Large intestine (tissue), 3 donors: ENCODE measurements at regions not wholly inside any gene's neighbourhood (a gene's known extent, or its start where the extent isn't known, plus 50 kb on each side); places are given as distances from the start of the nearest gene placed in this dataset.

Source experiments
- DNase-seq, 2 donors: peaks; one replicate each; pipeline versions ENCODE4 v3.0.0 to v3.0.0-alpha.2; 2013
- H3K27ac ChIP-seq: one replicate; pipeline ENCODE4 v1.5.1; 2013; ENCODE audit warnings: low read length
- H3K27me3 ChIP-seq: 2 replicates; pipeline ENCODE4 v1.6.1; 2013; ENCODE audit warnings: low read length; ENCODE audit not compliant: control insufficient read depth, insufficient read depth
- H3K36me3 ChIP-seq: 2 replicates; pipeline ENCODE4 v1.6.1; 2013; ENCODE audit warnings: low read length; ENCODE audit not compliant: control insufficient read depth, insufficient read depth
- H3K4me1 ChIP-seq: one replicate; pipeline ENCODE4 v1.6.1; 2013; ENCODE audit warnings: low read length; ENCODE audit not compliant: control insufficient read depth, insufficient read depth
- H3K4me3 ChIP-seq: one replicate; pipeline ENCODE4 v1.5.1; 2013; ENCODE audit warnings: low read length
- H3K9me3 ChIP-seq: one replicate; pipeline ENCODE4 v1.6.1; 2013; ENCODE audit warnings: mild to moderate bottlenecking, low read depth, low read length, moderate library complexity; ENCODE audit not compliant: control insufficient read depth
- WGBS: methylation state at CpG from one replicate; pipeline ENCODE4 v1.1.5; 2013; ENCODE audit warnings: low lambda C conversion rate; ENCODE audit not compliant: insufficient coverage; 5-methylcytosine and 5-hydroxymethylcytosine counted together

DNA sequence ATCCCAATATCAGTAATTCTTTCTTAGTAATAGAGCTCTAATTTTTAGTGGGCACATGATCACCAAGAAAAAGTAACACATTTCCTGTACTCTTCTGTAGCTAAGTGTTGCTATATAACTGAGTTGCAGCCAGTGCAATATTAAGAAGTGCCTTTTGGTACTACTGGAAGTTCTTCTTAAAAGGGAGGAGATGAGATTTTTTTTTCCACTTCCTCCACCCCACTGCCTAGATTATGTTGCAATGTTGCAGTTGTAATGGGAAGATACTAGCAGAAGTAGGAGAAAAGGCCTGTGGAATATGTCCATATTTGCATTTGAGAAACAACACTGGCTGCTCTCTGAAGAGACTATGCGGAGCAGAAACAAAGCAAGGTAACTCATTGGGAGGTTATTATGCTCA, 280.6 kb upstream of the ANO5 start:
- Histone ChIP-seq H3K9me3 (no peaks in the 10 kb centered on the region), H3K27me3 (no peaks in the 10 kb centered on the region), H3K4me3 (no peak overlapping the region), H3K27ac (no peak overlapping the region), H3K4me1 (no peaks in the 10 kb centered on the region), H3K36me3 (no peaks in the 10 kb centered on the region)
- WGBS = 100% methylated on average over 1 of the region's 1 CpG
- DNase-seq = no peak

DNA sequence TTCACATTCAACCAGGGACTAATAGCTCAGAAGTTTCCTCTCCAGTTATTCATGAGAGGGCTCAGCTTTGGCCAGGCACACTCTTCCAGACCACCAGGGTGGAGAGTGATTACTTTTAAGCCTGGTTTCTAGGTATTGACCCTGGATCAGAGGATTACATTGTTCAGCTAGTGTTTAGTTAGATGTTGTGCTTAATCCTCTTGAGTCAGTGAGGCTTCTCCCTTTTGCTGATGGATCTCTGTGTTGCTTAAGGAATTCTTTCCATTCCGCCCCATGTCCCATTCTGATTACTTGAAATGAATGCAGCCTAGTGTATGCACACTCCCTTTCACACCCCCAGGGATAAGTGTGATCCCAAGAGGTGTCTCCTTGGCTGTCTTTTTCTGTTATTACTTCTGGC, 271.7 kb upstream of the ANO5 start:
- WGBS = no CpG with 5 or more reads among the region's 1 CpG

GRCh38 chr11:21924262-21924661, 268.6 kb upstream of the ANO5 start:
- no peak overlapping the region for H3K27ac ChIP-seq
- H3K4me3 ChIP-seq = no peak overlapping the region
- H3K36me3 ChIP-seq = no peaks in the 10 kb centered on the region
- no peaks in the 10 kb centered on the region for H3K4me1 ChIP-seq
- WGBS = no CpG with 5 or more reads among the region's 1 CpG
- H3K27me3 ChIP-seq = no peaks in the 10 kb centered on the region
- DNase-seq = no peak
- H3K9me3 ChIP-seq = no peaks in the 10 kb centered on the region

More for the DNA sequence above, 271.7 kb upstream of the ANO5 start:
- Histone ChIP-seq H3K4me3 (no peak overlapping the region), H3K27ac (no peak overlapping the region), H3K4me1 (no peaks in the 10 kb centered on the region), H3K36me3 (no peaks in the 10 kb centered on the region), H3K9me3 (no peaks in the 10 kb centered on the region), H3K27me3 (no peaks in the 10 kb centered on the region)
- DNase-seq = no peak

GRCh38 chr11:21927628-21928027, 265.3 kb upstream of the ANO5 start:
- no peak overlapping the region for H3K27ac ChIP-seq
- H3K4me1 ChIP-seq = no peaks in the 10 kb centered on the region
- H3K36me3 ChIP-seq = no peaks in the 10 kb centered on the region
- no CpG with 5 or more reads among the region's 3 CpGs for WGBS
- H3K27me3 ChIP-seq = no peaks in the 10 kb centered on the region
- H3K9me3 ChIP-seq = no peaks in the 10 kb centered on the region
- no peak overlapping the region for H3K4me3 ChIP-seq
- no peak for DNase-seq

DNA sequence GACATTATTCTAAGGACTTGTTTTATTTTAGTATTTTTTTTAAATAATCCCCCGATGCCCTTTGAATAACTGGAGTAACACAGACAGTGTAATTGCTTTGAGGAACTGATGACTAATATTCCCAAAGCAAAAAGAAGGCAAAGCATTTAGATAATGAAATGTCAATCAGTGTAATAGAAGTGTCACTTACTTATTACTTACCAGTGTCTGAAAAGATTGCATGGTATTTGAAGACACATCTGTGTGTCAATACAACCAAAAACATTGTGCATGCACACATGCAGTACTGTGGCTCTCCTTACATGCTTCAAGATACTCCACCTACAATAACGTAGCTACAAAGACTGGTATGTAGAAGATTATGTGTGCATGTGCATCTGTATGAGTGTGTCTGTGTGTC, 264.0 kb upstream of the ANO5 start:
- no peaks in the 10 kb centered on the region for H3K4me1 ChIP-seq
- no CpG with 5 or more reads among the region's 2 CpGs for WGBS
- H3K27me3 ChIP-seq = no peaks in the 10 kb centered on the region
- H3K27ac ChIP-seq = no peak overlapping the region
- H3K9me3 ChIP-seq = no peaks in the 10 kb centered on the region
- no peak for DNase-seq
- H3K4me3 ChIP-seq = no peak overlapping the region
- H3K36me3 ChIP-seq = no peaks in the 10 kb centered on the region

GRCh38 chr11:21930408-21930807, 262.5 kb upstream of the ANO5 start:
- H3K27me3 ChIP-seq = no peaks in the 10 kb centered on the region
- H3K4me1 ChIP-seq = no peaks in the 10 kb centered on the region
- H3K36me3 ChIP-seq = no peaks in the 10 kb centered on the region
- no peak for DNase-seq
- H3K4me3 ChIP-seq = no peak overlapping the region
- H3K9me3 ChIP-seq = no peaks in the 10 kb centered on the region
- no peak overlapping the region for H3K27ac ChIP-seq
- no CpG with 5 or more reads among the region's 2 CpGs for WGBS

- DNase-seq = no peak
- WGBS = no CpG with 5 or more reads among the region's 11 CpGs
Observed at GRCh38 chr11:21931436-21932101, 261.3 kb upstream of the ANO5 start.

GRCh38 chr11:21933095-21933494, 259.8 kb upstream of the ANO5 start:
- Histone ChIP-seq H3K4me1 (no peaks in the 10 kb centered on the region), H3K9me3 (no peaks in the 10 kb centered on the region), H3K4me3 (no peak overlapping the region), H3K27me3 (no peaks in the 10 kb centered on the region), H3K27ac (no peak overlapping the region), H3K36me3 (no peaks in the 10 kb centered on the region)
- no CpG with 5 or more reads among the region's 1 CpG for WGBS
- no peak for DNase-seq

More at GRCh38 chr11:21931436-21932101, 261.3 kb upstream of the ANO5 start:
- Histone ChIP-seq H3K4me1 (no peaks in the 10 kb centered on the region), H3K36me3 (no peaks in the 10 kb centered on the region), H3K27ac (no peak overlapping the region), H3K9me3 (no peaks in the 10 kb centered on the region), H3K27me3 (no peaks in the 10 kb centered on the region), H3K4me3 (no peak overlapping the region)

GRCh38 chr11:21944577-21944976, 248.3 kb upstream of the ANO5 start:
- H3K27ac ChIP-seq = no peak overlapping the region
- H3K36me3 ChIP-seq = no peaks in the 10 kb centered on the region
- H3K4me3 ChIP-seq = no peak overlapping the region
- no peaks in the 10 kb centered on the region for H3K27me3 ChIP-seq
- no CpG with 5 or more reads among the region's 4 CpGs for WGBS
- no peaks in the 10 kb centered on the region for H3K4me1 ChIP-seq
- H3K9me3 ChIP-seq = no peaks in the 10 kb centered on the region
- no peak for DNase-seq

- no peak overlapping the region for H3K4me3 ChIP-seq
- DNase-seq = no peak
- H3K4me1 ChIP-seq = no peaks in the 10 kb centered on the region
- no peaks in the 10 kb centered on the region for H3K27me3 ChIP-seq
- no peak overlapping the region for H3K27ac ChIP-seq
- WGBS = no CpG with 5 or more reads among the region's 1 CpG
- H3K9me3 ChIP-seq = no peaks in the 10 kb centered on the region
- no peaks in the 10 kb centered on the region for H3K36me3 ChIP-seq
Observed at GRCh38 chr11:21948876-21949275, 244.0 kb upstream of the ANO5 start.

DNA sequence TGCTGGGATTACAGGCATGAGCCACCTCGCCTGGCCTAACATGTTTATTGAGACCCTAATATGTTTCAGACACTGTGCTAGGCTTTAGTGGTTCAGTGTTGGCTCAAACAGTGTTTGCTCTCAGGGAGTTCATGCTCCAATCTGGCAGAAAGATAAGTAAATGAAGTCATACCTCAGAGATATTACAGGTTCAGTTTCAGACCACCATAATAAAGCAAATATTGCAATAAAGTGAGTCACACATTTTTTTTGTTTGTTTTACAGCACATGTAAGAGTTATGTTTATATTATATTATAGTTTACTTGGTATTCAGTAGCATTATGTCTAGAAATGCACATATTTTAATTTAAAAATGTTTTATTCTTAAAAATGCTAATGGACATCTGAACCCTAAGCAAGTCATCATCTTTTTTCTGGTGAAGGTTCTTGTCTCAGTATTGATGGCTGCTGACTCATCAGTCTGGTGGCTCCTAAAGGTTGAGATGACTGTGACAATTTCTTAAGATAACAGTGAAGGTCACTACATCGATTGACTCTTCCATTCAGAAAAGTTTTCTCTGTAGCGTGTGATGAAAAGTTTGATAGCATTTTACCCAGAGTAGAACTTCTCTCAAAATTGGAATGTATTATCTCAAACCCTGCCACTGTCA, 243.0 kb upstream of the ANO5 start:
- Histone ChIP-seq H3K4me3 (no peak overlapping the region), H3K4me1 (no peaks in the 10 kb centered on the region), H3K27me3 (no peaks in the 10 kb centered on the region), H3K36me3 (no peaks in the 10 kb centered on the region), H3K9me3 (no peaks in the 10 kb centered on the region), H3K27ac (no peak overlapping the region)
- WGBS = 80% methylated on average over 1 of the region's 3 CpGs
- no peak for DNase-seq
